RCC 7860 (cell line): ENCODE measurements at regions not wholly inside any gene's neighbourhood (a gene's known extent, or its start where the extent isn't known, plus 50 kb on each side); places are given as distances from the start of the nearest gene placed in this dataset.
"Not testable (repeated sequence)": the region's sequence is repeated elsewhere in the genome, so short reads cannot be mapped to it uniquely, and the experiment has no call there.

Source experiments
- DNase-seq: peaks from one replicate; pipeline ENCODE4 v3.0.0-alpha.2; 2015; ENCODE audit warnings: low spot score
- FAIRE-seq: peaks from 2 replicates; lab custom pipeline; 2012; peaks lifted over from hg19 to GRCh38; lab: Jason Lieb, UNC

GRCh38 chr2:155600296-155600695, 732.2 kb downstream of the NR4A2 start:
- no peak for FAIRE-seq
- no peak for DNase-seq

GRCh38 chr2:155599834-155600233, 732.7 kb downstream of the NR4A2 start:
- DNase-seq (no peak), FAIRE-seq (no peak)

- DNase-seq (no peak), FAIRE-seq (no peak)
Observed at GRCh38 chr2:155583674-155584195, 748.8 kb downstream of the NR4A2 start.

GRCh38 chr2:155574941-155575340, 757.6 kb downstream of the NR4A2 start:
- DNase-seq, result no peak
- no peak for FAIRE-seq

- no peak for DNase-seq
- FAIRE-seq, result no peak
Observed at GRCh38 chr2:155547571-155547970, 785.0 kb downstream of the NR4A2 start.

- DNase-seq, result no peak
- FAIRE-seq, result peak; percentile 5
Observed at GRCh38 chr2:155546721-155547555, 785.6 kb downstream of the NR4A2 start.

- FAIRE-seq, result not testable (repeated sequence)
Observed at GRCh38 chr2:155539028-155539427, 793.5 kb downstream of the NR4A2 start.

GRCh38 chr2:155528034-155528433, 804.5 kb downstream of the NR4A2 start:
- no peak for DNase-seq
- FAIRE-seq, result no peak

More at GRCh38 chr2:155539028-155539427, 793.5 kb downstream of the NR4A2 start:
- DNase-seq, result not testable (repeated sequence)

GRCh38 chr2:155525199-155525598, 807.3 kb downstream of the NR4A2 start:
- no peak for FAIRE-seq

GRCh38 chr2:155519529-155520130, 812.9 kb downstream of the NR4A2 start:
- DNase-seq, result no peak
- FAIRE-seq, result no peak

More at GRCh38 chr2:155525199-155525598, 807.3 kb downstream of the NR4A2 start:
- no peak for DNase-seq

- DNase-seq (no peak), FAIRE-seq (no peak)
Observed at GRCh38 chr2:155518094-155518493, 814.4 kb downstream of the NR4A2 start.

- DNase-seq (no peak), FAIRE-seq (no peak)
Observed at GRCh38 chr2:155517362-155517761, 815.2 kb downstream of the NR4A2 start.

- no peak for DNase-seq
- FAIRE-seq, result no peak
Observed at GRCh38 chr2:155513248-155513647, 814.8 kb downstream of the KCNJ3 start.

- no peak for FAIRE-seq
Observed at GRCh38 chr2:155502766-155503165, 804.3 kb downstream of the KCNJ3 start.

GRCh38 chr2:155498106-155498505, 799.6 kb downstream of the KCNJ3 start:
- FAIRE-seq (no peak), DNase-seq (no peak)

More at GRCh38 chr2:155502766-155503165, 804.3 kb downstream of the KCNJ3 start:
- DNase-seq, result no peak

GRCh38 chr2:155494744-155495143, 796.2 kb downstream of the KCNJ3 start:
- DNase-seq (no peak), FAIRE-seq (no peak)

- no peak for FAIRE-seq
Observed at GRCh38 chr2:155485141-155485842, 786.8 kb downstream of the KCNJ3 start.

GRCh38 chr2:155481141-155481540, 782.6 kb downstream of the KCNJ3 start:
- no peak for FAIRE-seq

More at GRCh38 chr2:155485141-155485842, 786.8 kb downstream of the KCNJ3 start:
- no peak for DNase-seq

GRCh38 chr2:155472018-155472417, 773.5 kb downstream of the KCNJ3 start:
- FAIRE-seq, DNase-seq: not testable (repeated sequence)

More at GRCh38 chr2:155481141-155481540, 782.6 kb downstream of the KCNJ3 start:
- no peak for DNase-seq

- FAIRE-seq (no peak), DNase-seq (no peak)
Observed at GRCh38 chr2:155456222-155456621, 757.7 kb downstream of the KCNJ3 start.

- DNase-seq, result peak; percentile 36
Observed at GRCh38 chr2:155442755-155443372, 744.4 kb downstream of the KCNJ3 start.

More at GRCh38 chr2:155442755-155443372, 744.4 kb downstream of the KCNJ3 start:
- no peak for FAIRE-seq
